GM20431 (cell line): ENCODE measurements at regions not wholly inside any gene's neighbourhood (a gene's known extent, or its start where the extent isn't known, plus 50 kb on each side); places are given as distances from the start of the nearest gene placed in this dataset.

ENCODE experiments used
- in situ Hi-C: fragments of 300-500 bp; cut with MseI, MboI; formaldehyde crosslinking; loops from one replicate; pipeline ENCODE4 v1.15.0; 2020; ENCODE audit warnings: low sequenced_read_pairs; ENCODE audit not compliant: unreplicated experiment

GRCh38 chr16:63066552-63066951 is 1030.3 kb upstream of the CDH8 start:
- in situ Hi-C loops: no loop called here

GRCh38 chr16:63061319-63061718 is 1025.1 kb upstream of the CDH8 start:
- in situ Hi-C loops: no loop called here

- in situ Hi-C loops: no loop called here
Observed at GRCh38 chr16:63059676-63060075, 1023.4 kb upstream of the CDH8 start.

- in situ Hi-C loops: no loop called here
Observed at GRCh38 chr16:63057341-63057740, 1021.1 kb upstream of the CDH8 start.

GRCh38 chr16:63050391-63050790 is 1014.2 kb upstream of the CDH8 start:
- in situ Hi-C loops: no loop called here

GRCh38 chr16:63038397-63039106 is 1002.3 kb upstream of the CDH8 start:
- in situ Hi-C loops: no loop called here

GRCh38 chr16:63037761-63038396 is 1001.6 kb upstream of the CDH8 start:
- in situ Hi-C loops: no loop called here

GRCh38 chr16:63018581-63019223 is 982.5 kb upstream of the CDH8 start:
- in situ Hi-C loops: no loop called here

GRCh38 chr16:63008688-63009087 is 972.5 kb upstream of the CDH8 start:
- in situ Hi-C loops: no loop called here

- in situ Hi-C loops: no loop called here
Observed at GRCh38 chr16:63005356-63005755, 969.1 kb upstream of the CDH8 start.

- in situ Hi-C loops: no loop called here
Observed at GRCh38 chr16:62989480-62989879, 953.2 kb upstream of the CDH8 start.

- in situ Hi-C loops: no loop called here
Observed at GRCh38 chr16:62985722-62986121, 949.5 kb upstream of the CDH8 start.

GRCh38 chr16:62978451-62978850 is 942.2 kb upstream of the CDH8 start:
- in situ Hi-C loops: no loop called here

- in situ Hi-C loops: no loop called here
Observed at GRCh38 chr16:62977876-62978275, 941.6 kb upstream of the CDH8 start.

- in situ Hi-C loops: no loop called here
Observed at GRCh38 chr16:62974424-62974823, 938.2 kb upstream of the CDH8 start.

GRCh38 chr16:62970851-62971250 is 934.6 kb upstream of the CDH8 start:
- in situ Hi-C loops: no loop called here

- in situ Hi-C loops: no loop called here
Observed at GRCh38 chr16:62969711-62970318, 933.6 kb upstream of the CDH8 start.

- in situ Hi-C loops: no loop called here
Observed at GRCh38 chr16:62967611-62968010, 931.4 kb upstream of the CDH8 start.

- in situ Hi-C loops: no loop called here
Observed at GRCh38 chr16:62967163-62967562, 930.9 kb upstream of the CDH8 start.

- in situ Hi-C loops: no loop called here
Observed at GRCh38 chr16:62966626-62967025, 930.4 kb upstream of the CDH8 start.

- in situ Hi-C loops: no loop called here
Observed at GRCh38 chr16:62965831-62966230, 929.6 kb upstream of the CDH8 start.
